ENCODE measurements at regions not wholly inside any gene's neighbourhood (a gene's known extent, or its start where the extent isn't known, plus 50 kb on each side); places are given as distances from the start of the nearest gene placed in this dataset.

- TF ChIP-seq, protein P1, sequence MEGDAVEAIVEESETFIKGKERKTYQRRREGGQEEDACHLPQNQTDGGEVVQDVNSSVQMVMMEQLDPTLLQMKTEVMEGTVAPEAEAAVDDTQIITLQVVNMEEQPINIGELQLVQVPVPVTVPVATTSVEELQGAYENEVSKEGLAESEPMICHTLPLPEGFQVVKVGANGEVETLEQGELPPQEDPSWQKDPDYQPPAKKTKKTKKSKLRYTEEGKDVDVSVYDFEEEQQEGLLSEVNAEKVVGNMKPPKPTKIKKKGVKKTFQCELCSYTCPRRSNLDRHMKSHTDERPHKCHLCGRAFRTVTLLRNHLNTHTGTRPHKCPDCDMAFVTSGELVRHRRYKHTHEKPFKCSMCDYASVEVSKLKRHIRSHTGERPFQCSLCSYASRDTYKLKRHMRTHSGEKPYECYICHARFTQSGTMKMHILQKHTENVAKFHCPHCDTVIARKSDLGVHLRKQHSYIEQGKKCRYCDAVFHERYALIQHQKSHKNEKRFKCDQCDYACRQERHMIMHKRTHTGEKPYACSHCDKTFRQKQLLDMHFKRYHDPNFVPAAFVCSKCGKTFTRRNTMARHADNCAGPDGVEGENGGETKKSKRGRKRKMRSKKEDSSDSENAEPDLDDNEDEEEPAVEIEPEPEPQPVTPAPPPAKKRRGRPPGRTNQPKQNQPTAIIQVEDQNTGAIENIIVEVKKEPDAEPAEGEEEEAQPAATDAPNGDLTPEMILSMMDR (IDR thresholded peaks at IDR 0.05): no peak
- TF ChIP-seq POLR2A (IDR thresholded peaks at IDR 0.05): no peak
Observed at GRCh38 chr5:155082401-155082800, 68.8 kb downstream of the KIF4B start.
